Psoas muscle (tissue), 7 donors: ENCODE measurements at regions not wholly inside any gene's neighbourhood (a gene's known extent, or its start where the extent isn't known, plus 50 kb on each side); places are given as distances from the start of the nearest gene placed in this dataset.

Experiments used
- ATAC-seq, 4 donors: fragments of 200-7000 bp; cut with Tn5 transposase; one replicate each; pipeline ENCODE4 v1.9.1; 2020; ENCODE audit warnings: moderate library complexity in 3 of 4, mild to moderate bottlenecking in 2 of 4
- DNase-seq, 2 donors: peaks; one replicate each; pipeline ENCODE4 v3.0.0-alpha.2; 2020
- H3K27ac ChIP-seq: fragments of 200-600 bp; one replicate; pipeline ENCODE4 v1.8.0; 2022
- H3K27me3 ChIP-seq, 3 donors: fragments of 200-600 bp in 1 of 3; one replicate each; pipeline versions ENCODE4 v1.6.1 to v1.8.0; 2013 to 2022; ENCODE audit warnings: low read length in 2 of 3, mild to moderate bottlenecking in 2 of 3, moderate library complexity in 1 of 3; ENCODE audit not compliant: insufficient read depth in 3 of 3
- H3K36me3 ChIP-seq, 2 donors: fragments of 200-600 bp in 1 of 2; one replicate each; pipeline versions ENCODE4 v1.6.1 to v1.8.0; 2013 to 2022; ENCODE audit warnings: low read depth in 1 of 2, mild to moderate bottlenecking in 1 of 2, moderate library complexity in 1 of 2; ENCODE audit not compliant: insufficient read depth in 1 of 2
- H3K4me1 ChIP-seq: fragments of 200-600 bp; one replicate; pipeline ENCODE4 v1.8.0; 2022
- H3K4me3 ChIP-seq: fragments of 200-600 bp; one replicate; pipeline ENCODE4 v1.8.0; 2022; ENCODE audit warnings: mild to moderate bottlenecking
- H3K9me3 ChIP-seq: fragments of 200-600 bp; one replicate; pipeline ENCODE4 v1.8.0; 2022
- CTCF ChIP-seq: fragments of 200-600 bp; IDR thresholded peaks from one replicate; pipeline ENCODE4 v1.8.0; 2022; ENCODE audit warnings: antibody characterized with exemption
- whole genome bisulfite sequencing, 3 donors: extraction: QIAGEN DNeasy Blood & Tissue Kit; methylation state at CpG; one replicate each; pipeline versions ENCODE4 v1.1.6 to v1.1.7; 2013; 5-methylcytosine and 5-hydroxymethylcytosine counted together
- intact Hi-C, 2 donors: fragments of 100-400 bp; cut with DNase I; formaldehyde crosslinking; loops; one replicate each; pipeline versions ENCODE4 v1.11.0 to v1.14.2; 2022
- donor health status: healthy with polysubstance abuse.
- donor health status: DM: no; HTN: no; CAD: no; lungs with moderate emphysema.
- donor health status: Bipolar disorder and iron deficiency.
- donor health status: healthy.
- donor health status: DM: yes; HTN: yes; CAD: no.
- donor health status: DM: no; HTN: no; CAD: no.
- donor health status: DM: yes; HTN: yes; CAD: no.

GRCh38 chr2:7701791-7702190 lies 784.6 kb downstream of the RNF144A start:
- H3K9me3 ChIP-seq = no peaks in the 10 kb centered on the region
- no peaks in the 10 kb centered on the region for H3K36me3 ChIP-seq
- H3K4me3 ChIP-seq = no peak overlapping the region
- no peaks in the 10 kb centered on the region for H3K27me3 ChIP-seq
- TF ChIP-seq CTCF = no peak
- ATAC-seq (no peak), DNase-seq (no peak)
- no peak overlapping the region for H3K27ac ChIP-seq
- no peaks in the 10 kb centered on the region for H3K4me1 ChIP-seq
- WGBS, 3 donors = 86 to 92% (median 91%) methylated on average over 1 of the region's 1 CpG
- intact Hi-C loops = no loop called here

- intact Hi-C loops = no loop called here
- H3K27me3 ChIP-seq = no peaks in the 10 kb centered on the region
Measured at GRCh38 chr2:7703048-7703447, 785.8 kb downstream of the RNF144A start.

GRCh38 chr2:7703543-7704144 lies 786.4 kb downstream of the RNF144A start:
- TF ChIP-seq CTCF = no peak
- H3K4me3 ChIP-seq = no peak overlapping the region
- ATAC-seq = no peak

More at GRCh38 chr2:7703048-7703447, 785.8 kb downstream of the RNF144A start:
- no peaks in the 10 kb centered on the region for H3K4me1 ChIP-seq
- ATAC-seq (no peak), DNase-seq (no peak)
- no peak overlapping the region for H3K4me3 ChIP-seq
- no peak for TF ChIP-seq CTCF
- H3K9me3 ChIP-seq = no peaks in the 10 kb centered on the region
- H3K36me3 ChIP-seq = no peaks in the 10 kb centered on the region
- H3K27ac ChIP-seq = no peak overlapping the region

GRCh38 chr2:7704296-7704865 lies 787.2 kb downstream of the RNF144A start:
- no peak overlapping the region for H3K4me3 ChIP-seq
- H3K9me3 ChIP-seq = no peaks in the 10 kb centered on the region
- H3K27me3 ChIP-seq = no peaks in the 10 kb centered on the region
- ATAC-seq (no peak), DNase-seq (no peak)
- WGBS, 3 donors = 53 to 54% (median 54%) methylated on average over 6 of the region's 6 CpGs
- TF ChIP-seq CTCF = no peak
- no peaks in the 10 kb centered on the region for H3K4me1 ChIP-seq
- no peak overlapping the region for H3K27ac ChIP-seq
- intact Hi-C loops = no loop called here
- H3K36me3 ChIP-seq = no peaks in the 10 kb centered on the region

More at GRCh38 chr2:7703543-7704144, 786.4 kb downstream of the RNF144A start:
- DNase-seq = no peak
- H3K36me3 ChIP-seq = no peaks in the 10 kb centered on the region
- no peak overlapping the region for H3K27ac ChIP-seq
- 49 to 55% (median 53%) methylated on average over 5 of the region's 5 CpGs for WGBS, 3 donors
- no peaks in the 10 kb centered on the region for H3K4me1 ChIP-seq
- H3K9me3 ChIP-seq = no peaks in the 10 kb centered on the region
- no peaks in the 10 kb centered on the region for H3K27me3 ChIP-seq
- intact Hi-C loops = no loop called here

GRCh38 chr2:7706791-7707190 lies 789.6 kb downstream of the RNF144A start:
- H3K27me3 ChIP-seq = no peaks in the 10 kb centered on the region
- H3K4me3 ChIP-seq = no peak overlapping the region
- WGBS, 3 donors = 90 to 96% (median 94%) methylated on average over 2 of the region's 2 CpGs
- DNase-seq = no peak
- TF ChIP-seq CTCF = no peak
- intact Hi-C loops = no loop called here
- no peak for ATAC-seq
- H3K36me3 ChIP-seq = no peaks in the 10 kb centered on the region
- no peak overlapping the region for H3K27ac ChIP-seq
- H3K9me3 ChIP-seq = no peaks in the 10 kb centered on the region
- H3K4me1 ChIP-seq = no peaks in the 10 kb centered on the region
